ENCODE measurements at regions not wholly inside any gene's neighbourhood (a gene's known extent, or its start where the extent isn't known, plus 50 kb on each side); places are given as distances from the start of the nearest gene placed in this dataset.

DNA sequence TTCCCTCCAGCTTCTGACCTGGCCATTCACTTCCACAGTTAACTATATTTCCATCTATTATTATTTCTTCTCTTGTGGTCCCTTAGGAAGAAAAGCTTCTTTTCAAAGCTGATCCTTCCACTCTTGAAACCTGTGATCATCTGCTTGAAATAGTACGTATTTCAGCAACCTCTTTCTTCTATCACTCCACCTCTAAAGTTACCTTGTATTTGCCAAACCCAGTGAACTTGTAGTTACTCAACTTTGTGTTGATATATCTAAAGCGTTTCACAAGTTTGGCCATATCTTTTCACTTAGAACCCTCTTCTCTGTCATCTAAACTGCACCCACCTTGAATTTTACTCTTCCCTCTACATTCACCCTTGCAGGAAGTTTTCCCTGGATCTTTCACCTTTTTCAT is 173.8 kb upstream of the RAD23B start:
- no peak overlapping the region for H3K27ac ChIP-seq (ENCODE audit: low read depth, low read length)
- 98% methylated on average over 2 of the region's 2 CpGs; no CpG with 5 or more reads in 1 of the 2 experiments for WGBS, 2 experiments (ENCODE audit: extremely low coverage in 1 of 2, insufficient coverage in 1 of 2, insufficient read length in 1 of 2, insufficient replicate concordance in 2 of 2, low coverage in 1 of 2, low lambda C conversion rate in 2 of 2, missing lambda C conversion rate in 1 of 2)
- ChIA-PET CTCF (ENCODE audit: partially characterized antibody) (no interaction called here), POLR2A (ENCODE audit: partially characterized antibody) (no interaction called here)
- H4K8ac ChIP-seq (ENCODE audit: extremely low read depth, insufficient read depth, low read length) = no peak overlapping the region
- no peaks in the 10 kb centered on the region for H4K20me1 ChIP-seq (replicated peaks in 1 of 2; ENCODE audit: control insufficient read depth in 1 of 2, insufficient read depth in 2 of 2, low read length in 2 of 2)
- no peak overlapping the region for H3K18ac ChIP-seq (ENCODE audit: extremely low read depth, low read length)
- no peaks in the 10 kb centered on the region for H3K79me2 ChIP-seq (ENCODE audit: control insufficient read depth in 1 of 2, insufficient read depth in 2 of 2, low read length in 2 of 2)
- no peaks in the 10 kb centered on the region for H3K27me3 ChIP-seq (replicated peaks in 1 of 4; ENCODE audit: control insufficient read depth in 3 of 4, extremely low read depth in 1 of 4, insufficient read depth in 3 of 4, low read length in 3 of 4)
- no peak overlapping the region for H2BK15ac ChIP-seq (ENCODE audit: low read length)
- no peak overlapping the region for H2AFZ ChIP-seq (ENCODE audit: low read length)
- no peak for TF ChIP-seq KDM1A (IDR thresholded peaks at IDR 0.05; ENCODE audit: borderline replicate concordance, low read length)
- no peak for TF ChIP-seq SP4 (IDR thresholded peaks at IDR 0.05; ENCODE audit: low read length)
- TF ChIP-seq YY1 (IDR thresholded peaks at IDR 0.05; ENCODE audit: low read depth, low read length) = no peak
- no peak for TF ChIP-seq TAF1 (IDR thresholded peaks at IDR 0.05; ENCODE audit: low read depth, low read length)
- no peak for TF ChIP-seq RXRA (IDR thresholded peaks at IDR 0.05; ENCODE audit: insufficient read depth, low read depth, low read length)
- TF ChIP-seq SRF (IDR thresholded peaks at IDR 0.05; ENCODE audit: low read depth, low read length) = no peak
- FAIRE-seq (no peak), DNase-seq (ENCODE audit: low read depth in 1 of 2, low spot score in 2 of 2) (no peak)
- H2AK5ac ChIP-seq (ENCODE audit: low read depth, low read length) = no peak overlapping the region
- H3K9me3 ChIP-seq (ENCODE audit: insufficient read depth in 2 of 2, low read depth in 1 of 2, low read length in 1 of 2) = no peaks in the 10 kb centered on the region
- H3K4me3 ChIP-seq (ENCODE audit: extremely low read depth in 1 of 4, insufficient read depth in 2 of 4, low read depth in 3 of 4, low read length in 4 of 4) = no peak overlapping the region
- H2BK20ac ChIP-seq (ENCODE audit: low read length) = no peak overlapping the region
- no peak overlapping the region for H3K4ac ChIP-seq (replicated peaks; ENCODE audit: insufficient read length, low read depth, low read length)
- H3K36me3 ChIP-seq (ENCODE audit: control insufficient read depth in 2 of 4, insufficient read depth in 4 of 4, low read length in 3 of 4) = no peaks in the 10 kb centered on the region
- H3K9ac ChIP-seq (replicated peaks in 1 of 4; ENCODE audit: extremely low read depth in 1 of 4, low read depth in 3 of 4, low read length in 3 of 4) = no peak overlapping the region
- H3K79me1 ChIP-seq (ENCODE audit: low read depth, low read length) = no peaks in the 10 kb centered on the region
- no peak overlapping the region for H3K56ac ChIP-seq (replicated peaks; ENCODE audit: insufficient read length, low read depth, low read length)
- H4K5ac ChIP-seq (ENCODE audit: insufficient read length, low read depth, low read length) = no peak overlapping the region
- H4K91ac ChIP-seq (replicated peaks; ENCODE audit: insufficient read length, low read length) = no peak overlapping the region
- H3K14ac ChIP-seq (ENCODE audit: insufficient read length) = no peak overlapping the region
- no peaks in the 10 kb centered on the region; the same call in 1 of the 2 replicates for H3K23me2 ChIP-seq (ENCODE audit: low read depth, low read length)
- no peak overlapping the region for H2BK5ac ChIP-seq (ENCODE audit: low read depth, low read length)
- H3K23ac ChIP-seq (ENCODE audit: insufficient read length) = no peak overlapping the region
- H2BK120ac ChIP-seq (replicated peaks; ENCODE audit: low read depth, low read length) = no peak overlapping the region
- H2BK12ac ChIP-seq (ENCODE audit: low read depth, low read length) = no peak overlapping the region
- H3K4me2 ChIP-seq (ENCODE audit: insufficient read depth in 1 of 2, low read depth in 2 of 2, low read length in 2 of 2) = no peak overlapping the region
- H3K4me1 ChIP-seq (replicated peaks in 1 of 4; ENCODE audit: control insufficient read depth in 3 of 4, insufficient read depth in 4 of 4, low read length in 3 of 4) = no peaks in the 10 kb centered on the region
